GM23338 (cell line): ENCODE measurements at regions not wholly inside any gene's neighbourhood (a gene's known extent, or its start where the extent isn't known, plus 50 kb on each side); places are given as distances from the start of the nearest gene placed in this dataset.

Experiments used
- ATAC-seq: fragments of 200-7000 bp; cut with Tn5 transposase; 3 replicates; pipeline ENCODE4 v1.9.1; 2020
- DNase-seq: peaks from one replicate; pipeline ENCODE4 v3.0.0-alpha.2; 2015; ENCODE audit warnings: low spot score
- H2AFZ ChIP-seq: fragments of 200-600 bp; sonication (generic); 2 replicates; pipeline ENCODE4 v1.8.0; 2016; ENCODE audit warnings: antibody characterized with exemption, mild to moderate bottlenecking, moderate library complexity
- H3F3A ChIP-seq: fragments of 200-600 bp; sonication (generic); replicated peaks from 2 replicates; pipeline ENCODE4 v1.8.0; 2017; ENCODE audit warnings: antibody characterized with exemption, mixed run types, low read depth
- H3K27ac ChIP-seq: fragments of 200-600 bp; sonication (generic); 2 replicates; pipeline ENCODE4 v1.6.1; 2016; ENCODE audit warnings: low read depth
- H3K27me3 ChIP-seq: fragments of 200-600 bp; sonication (generic); 2 replicates; pipeline ENCODE4 v1.8.0; 2016; ENCODE audit warnings: mild to moderate bottlenecking, mixed run types, moderate library complexity; ENCODE audit not compliant: insufficient read depth
- H3K36me3 ChIP-seq: fragments of 200-600 bp; sonication (generic); 2 replicates; pipeline ENCODE4 v1.8.0; 2016; ENCODE audit warnings: mild to moderate bottlenecking; ENCODE audit not compliant: insufficient read depth
- H3K4me1 ChIP-seq: fragments of 200-600 bp; sonication (generic); 2 replicates; pipeline ENCODE4 v1.8.0; 2016; ENCODE audit warnings: mild to moderate bottlenecking, moderate library complexity; ENCODE audit not compliant: insufficient read depth
- H3K4me2 ChIP-seq: fragments of 200-600 bp; sonication (generic); 2 replicates; pipeline ENCODE4 v1.7.1; 2017; ENCODE audit warnings: mixed run types
- H3K4me3 ChIP-seq: fragments of 200-600 bp; sonication (generic); 2 replicates; pipeline ENCODE4 v1.6.1; 2016; ENCODE audit warnings: mixed run types
- H3K79me2 ChIP-seq: fragments of 200-600 bp; sonication (generic); replicated peaks from 2 replicates; pipeline ENCODE4 v1.8.0; 2017; ENCODE audit warnings: mild to moderate bottlenecking; ENCODE audit not compliant: insufficient read depth
- H3K9me2 ChIP-seq: fragments of 200-600 bp; sonication (generic); 2 replicates; pipeline ENCODE4 v1.8.0; 2017; ENCODE audit not compliant: insufficient read depth
- H4K20me1 ChIP-seq: fragments of 200-600 bp; sonication (generic); replicated peaks from 2 replicates; pipeline ENCODE4 v1.8.0; 2017; ENCODE audit warnings: mild to moderate bottlenecking; ENCODE audit not compliant: insufficient read depth
- H3K27ac Mint-ChIP-seq: 2 replicates; pipeline ENCODE4 v1.8.0; 2020; ENCODE audit warnings: inconsistent platforms, mild to moderate bottlenecking, moderate library complexity, mixed read lengths
- H3K27me3 Mint-ChIP-seq: 3 replicates; pipeline ENCODE4 v1.8.0; 2022; ENCODE audit warnings: low read depth, mild to moderate bottlenecking, moderate library complexity, mixed read lengths, inconsistent platforms; ENCODE audit not compliant: insufficient read depth, poor library complexity
- H3K36me3 Mint-ChIP-seq: 3 replicates; pipeline ENCODE4 v1.8.0; 2021; ENCODE audit warnings: low read depth, mild to moderate bottlenecking, inconsistent platforms, moderate library complexity, mixed read lengths
- H3K4me1 Mint-ChIP-seq: 3 replicates; pipeline ENCODE4 v1.8.0; 2020; ENCODE audit warnings: mild to moderate bottlenecking, inconsistent platforms, mixed read lengths
- H3K4me3 Mint-ChIP-seq: 3 replicates; pipeline ENCODE4 v1.8.0; 2021; ENCODE audit warnings: moderate library complexity, mild to moderate bottlenecking, inconsistent platforms, mixed read lengths
- H3K9me3 Mint-ChIP-seq: 3 replicates; pipeline ENCODE4 v1.8.0; 2020; ENCODE audit warnings: moderate library complexity, mild to moderate bottlenecking, inconsistent platforms, mixed read lengths
- CREB1 ChIP-seq: fragments of 250-450 bp; sonication (Bioruptor Pico); IDR thresholded peaks from 2 replicates; pipeline ENCODE4 v1.5.0; 2020; ENCODE audit warnings: low read depth, mild to moderate bottlenecking, moderate library complexity
- CTCF ChIP-seq, 2 experiments: fragments of 200-600 bp in 1 of 2; sonication (generic) in 1 of 2; conservative IDR thresholded peaks; 2 replicates each; pipeline versions ENCODE4 v1.5.1 to v1.6.1; 2016 to 2017; ENCODE audit warnings: antibody characterized with exemption in 2 of 2, low read depth in 2 of 2, mild to moderate bottlenecking in 2 of 2, moderate library complexity in 1 of 2
- ETS1 ChIP-seq: IDR thresholded peaks from 2 replicates; pipeline ENCODE4 v1.6.1; 2016; ENCODE audit warnings: antibody characterized with exemption
- EZH2 ChIP-seq: fragments of 200-600 bp; sonication (generic); IDR thresholded peaks from one replicate; pipeline ENCODE4 v1.8.0; 2017; ENCODE audit warnings: antibody characterized with exemption, mild to moderate bottlenecking, low read depth; ENCODE audit not compliant: unreplicated experiment
- EZH2phosphoT487 ChIP-seq: fragments of 200-600 bp; sonication (generic); IDR thresholded peaks from one replicate; pipeline ENCODE4 v1.8.1; 2018; ENCODE audit warnings: antibody characterized with exemption; ENCODE audit not compliant: unreplicated experiment
- JUNB ChIP-seq: IDR thresholded peaks from one replicate; pipeline ENCODE4 v1.6.1; 2016; ENCODE audit warnings: antibody characterized with exemption; ENCODE audit not compliant: unreplicated experiment
- NANOG ChIP-seq: IDR thresholded peaks from 2 replicates; pipeline ENCODE4 v1.6.1; 2016; ENCODE audit warnings: antibody characterized with exemption, borderline replicate concordance
- POLR2AphosphoS5 ChIP-seq: IDR thresholded peaks from 2 replicates; pipeline ENCODE4 v1.6.1; 2016; ENCODE audit warnings: antibody characterized with exemption, low read depth
- REST ChIP-seq: IDR thresholded peaks from one replicate; pipeline ENCODE4 v1.6.1; 2018; ENCODE audit warnings: antibody characterized with exemption; ENCODE audit not compliant: unreplicated experiment
- STAT1 ChIP-seq: IDR thresholded peaks from one replicate; pipeline ENCODE4 v1.6.1; 2016; ENCODE audit warnings: antibody characterized with exemption; ENCODE audit not compliant: unreplicated experiment
- ZNF114 ChIP-seq: fragments of 250-450 bp; sonication (Bioruptor Pico); IDR thresholded peaks from 2 replicates; pipeline ENCODE4 v1.5.0; 2020; ENCODE audit warnings: mild to moderate bottlenecking, moderate library complexity
- ZNF331 ChIP-seq: fragments of 250-450 bp; sonication (Bioruptor Pico); IDR thresholded peaks from 2 replicates; pipeline ENCODE4 v1.5.0; 2020; ENCODE audit warnings: low read depth, mild to moderate bottlenecking, moderate library complexity
- ZNF462 ChIP-seq: fragments of 250-450 bp; sonication (Bioruptor Pico); IDR thresholded peaks from 2 replicates; pipeline ENCODE4 v1.5.0; 2020; ENCODE audit warnings: mild to moderate bottlenecking, moderate library complexity

- H3F3A ChIP-seq: no peaks in the 10 kb centered on the region
- no peaks in the 10 kb centered on the region for H4K20me1 ChIP-seq
- H3K27ac Mint-ChIP-seq: no peak overlapping the region
- peaks cover 2% of the 10 kb centered on the region for H3K27me3 Mint-ChIP-seq
- H3K9me3 Mint-ChIP-seq: no peaks in the 10 kb centered on the region
- no peaks in the 10 kb centered on the region for H3K27me3 ChIP-seq
- H2AFZ ChIP-seq: no peak overlapping the region
- no peaks in the 10 kb centered on the region for H3K9me2 ChIP-seq
- DNase-seq (no peak), ATAC-seq (peak; percentile 50)
- no peak for TF ChIP-seq EZH2phosphoT487
- TF ChIP-seq NANOG: no peak
- no peak for TF ChIP-seq ZNF114 (CRISPR knock-in tag)
- TF ChIP-seq EZH2: no peak
- TF ChIP-seq POLR2AphosphoS5: no peak
- TF ChIP-seq JUNB: no peak
- no peak for TF ChIP-seq ZNF331 (CRISPR knock-in tag)
- TF ChIP-seq ETS1: no peak
- no peak for TF ChIP-seq REST
- no peak for TF ChIP-seq ZNF462 (CRISPR knock-in tag)
- TF ChIP-seq CTCF (conservative IDR thresholded peaks at IDR 0.05; ENCODE audit: low read depth in 2 of 2): no peak
- no peak for TF ChIP-seq STAT1
- TF ChIP-seq CREB1 (CRISPR knock-in tag): no peak
- peaks cover 48% of the 10 kb centered on the region for H3K4me1 ChIP-seq
- peaks cover 34% of the 10 kb centered on the region for H3K4me1 Mint-ChIP-seq
- no peaks in the 10 kb centered on the region for H3K36me3 ChIP-seq
- no peak overlapping the region for H3K4me2 ChIP-seq
- no peak overlapping the region for H3K4me3 Mint-ChIP-seq
- no peaks in the 10 kb centered on the region for H3K79me2 ChIP-seq
- H3K4me3 ChIP-seq: no peak overlapping the region
- H3K27ac ChIP-seq: no peak overlapping the region
- no peaks in the 10 kb centered on the region for H3K36me3 Mint-ChIP-seq
Observed at GRCh38 chr12:78403136-78403535, 461.4 kb upstream of the SYT1 start.
